Endothelial cell of umbilical vein (primary cell): ENCODE measurements at regions not wholly inside any gene's neighbourhood (a gene's known extent, or its start where the extent isn't known, plus 50 kb on each side); places are given as distances from the start of the nearest gene placed in this dataset.

Experiments
- CTCF ChIP-seq, 2 donors: IDR thresholded peaks; 1 replicate in 1 of 2; 2 replicates in 1 of 2; pipeline ENCODE4 v1.5.1; 2011; ENCODE audit warnings: low read length in 2 of 2, mild to moderate bottlenecking in 2 of 2, moderate library complexity in 2 of 2, control low read depth in 1 of 2, inconsistent platforms in 1 of 2, low read depth in 1 of 2; ENCODE audit not compliant: insufficient read depth in 1 of 2; ENCODE audit errors: extremely low read depth in 1 of 2
- EZH2 ChIP-seq: IDR thresholded peaks from 2 replicates; pipeline ENCODE4 v1.6.1; 2012; ENCODE audit warnings: borderline replicate concordance, low read depth, mild to moderate bottlenecking, moderate library complexity, low read length, inconsistent platforms; ENCODE audit not compliant: severe bottlenecking
- FOS ChIP-seq: IDR thresholded peaks from 2 replicates; pipeline ENCODE4 v1.6.1; 2011; ENCODE audit warnings: mild to moderate bottlenecking, low read length, moderate library complexity, borderline replicate concordance; ENCODE audit not compliant: insufficient read depth
- GATA2 ChIP-seq: IDR thresholded peaks from 2 replicates; pipeline ENCODE4 v1.7.0; 2011; ENCODE audit warnings: low read depth, mild to moderate bottlenecking, moderate library complexity, mixed read lengths, low read length; ENCODE audit not compliant: insufficient read length, insufficient read depth
- POLR2A ChIP-seq: IDR thresholded peaks from 2 replicates; pipeline ENCODE4 v1.6.1; 2012; ENCODE audit warnings: low read depth, mild to moderate bottlenecking, control low read depth, low read length
- POLR2AphosphoS5 ChIP-seq: IDR thresholded peaks from 2 replicates; pipeline ENCODE4 v1.6.1; 2012; ENCODE audit warnings: low read depth, mild to moderate bottlenecking, control low read depth, low read length, moderate library complexity; ENCODE audit not compliant: insufficient read depth

GRCh38 chr15:94943888-94944287, 712.5 kb downstream of the MCTP2 start:
- no peak for TF ChIP-seq CTCF (IDR thresholded peaks at IDR 0.05; ENCODE audit: extremely low read depth in 1 of 2, insufficient read depth in 1 of 2, low read depth in 1 of 2, low read length in 2 of 2)
- no peak for TF ChIP-seq POLR2AphosphoS5
- TF ChIP-seq POLR2A: no peak
- TF ChIP-seq EZH2: no peak
- TF ChIP-seq GATA2: no peak
- no peak for TF ChIP-seq FOS
